HG02642 (cell line): ENCODE measurements at regions not wholly inside any gene's neighbourhood (a gene's known extent, or its start where the extent isn't known, plus 50 kb on each side); places are given as distances from the start of the nearest gene placed in this dataset.
"Not testable (repeated sequence)": the region's sequence is repeated elsewhere in the genome, so short reads cannot be mapped to it uniquely, and the experiment has no call there.

Experiments
- ATAC-seq: cut with Tn5 transposase; IDR thresholded peaks from one replicate; pipeline ENCODE4 v1.9.1; 2021; ENCODE audit warnings: mild to moderate bottlenecking; ENCODE audit not compliant: unreplicated experiment, poor library complexity

DNA sequence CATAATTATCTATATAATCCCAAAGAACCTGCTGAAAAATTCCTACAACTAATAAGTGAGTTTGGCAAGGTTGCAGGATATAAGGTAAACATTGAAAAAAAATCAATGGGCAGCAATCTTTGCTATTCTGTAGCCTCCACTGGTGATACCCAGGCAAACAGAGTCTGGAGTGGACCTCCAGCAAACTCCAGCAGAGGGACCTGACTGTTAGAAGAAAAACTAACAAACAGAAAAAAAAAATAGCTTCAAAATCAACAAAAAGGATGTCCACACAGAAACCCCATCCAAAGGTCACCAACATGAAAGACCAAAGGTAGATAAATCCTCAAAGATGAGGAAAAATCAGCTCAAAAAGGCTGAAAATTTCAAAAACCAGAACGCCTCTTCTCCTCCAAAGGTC is 128.9 kb upstream of the PJA2 start:
- not testable (repeated sequence) for ATAC-seq

DNA sequence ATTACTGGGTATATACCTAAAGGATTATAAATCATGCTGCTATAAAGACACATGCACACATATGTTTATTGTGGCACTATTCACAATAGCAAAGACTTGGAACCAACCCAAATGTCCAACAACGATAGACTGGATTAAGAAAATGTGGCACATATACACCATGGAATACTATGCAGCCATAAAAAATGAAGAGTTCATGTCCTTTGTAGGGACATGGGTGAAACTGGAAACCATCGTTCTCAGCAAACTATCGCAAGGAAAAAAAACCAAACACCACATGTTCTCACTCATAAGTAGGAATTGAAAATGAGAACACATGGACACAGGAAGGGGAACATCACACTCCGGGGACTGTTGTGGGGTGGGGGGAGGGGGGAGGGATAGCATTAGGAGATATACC is 125.3 kb upstream of the PJA2 start:
- not testable (repeated sequence) for ATAC-seq

DNA sequence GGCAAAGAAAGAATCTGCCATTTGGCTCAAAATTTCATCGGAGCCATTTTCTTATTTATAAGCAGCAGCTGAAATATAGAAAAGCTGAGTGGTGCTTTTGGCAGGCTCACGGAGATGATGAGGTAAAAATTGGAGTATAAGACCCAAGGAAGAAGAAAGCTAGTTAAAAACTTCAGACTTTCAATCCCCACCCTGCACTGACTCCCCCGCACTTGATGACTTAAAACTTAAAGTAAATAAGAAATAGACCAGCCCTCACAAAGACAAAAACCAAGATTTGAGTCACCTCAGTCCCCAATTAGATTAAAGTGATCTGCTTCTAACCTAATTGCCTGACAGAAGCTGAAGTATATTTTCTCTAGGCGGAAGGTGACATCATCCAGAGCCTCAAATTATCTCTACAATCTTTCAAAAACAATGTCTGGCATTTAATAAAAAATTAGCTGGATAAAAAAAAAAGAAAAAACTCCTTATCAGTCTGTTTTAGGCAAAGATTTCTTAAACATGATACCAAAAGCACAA is 124.0 kb upstream of the PJA2 start:
- no peak for ATAC-seq

DNA sequence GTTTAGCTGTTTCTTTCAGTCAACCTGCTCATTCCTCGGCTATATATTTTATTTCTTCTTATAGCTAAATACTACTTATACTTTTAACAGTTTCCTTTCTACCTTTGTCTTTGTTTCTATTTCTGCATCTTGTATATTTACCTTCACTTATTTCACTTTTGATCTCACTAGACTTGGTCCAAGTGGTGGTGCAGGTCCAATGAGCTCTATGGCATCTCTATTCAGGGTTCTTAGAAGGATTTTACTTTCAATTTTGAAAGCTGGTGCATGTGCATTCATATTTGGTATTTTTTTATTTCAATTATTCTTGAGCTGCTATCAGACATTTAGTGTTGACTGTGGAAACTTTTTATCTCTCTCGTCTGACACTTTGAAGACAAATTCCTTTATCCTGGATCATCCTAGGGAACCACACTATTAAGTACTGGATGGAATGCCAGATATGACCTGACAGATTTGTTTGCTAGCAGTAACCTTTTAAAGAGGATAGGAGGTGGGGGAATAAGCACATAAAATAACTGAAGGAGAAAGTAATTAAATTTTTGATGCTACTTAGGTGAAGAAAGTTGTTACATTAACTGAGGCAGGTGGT is 123.1 kb upstream of the PJA2 start:
- ATAC-seq = no peak

DNA sequence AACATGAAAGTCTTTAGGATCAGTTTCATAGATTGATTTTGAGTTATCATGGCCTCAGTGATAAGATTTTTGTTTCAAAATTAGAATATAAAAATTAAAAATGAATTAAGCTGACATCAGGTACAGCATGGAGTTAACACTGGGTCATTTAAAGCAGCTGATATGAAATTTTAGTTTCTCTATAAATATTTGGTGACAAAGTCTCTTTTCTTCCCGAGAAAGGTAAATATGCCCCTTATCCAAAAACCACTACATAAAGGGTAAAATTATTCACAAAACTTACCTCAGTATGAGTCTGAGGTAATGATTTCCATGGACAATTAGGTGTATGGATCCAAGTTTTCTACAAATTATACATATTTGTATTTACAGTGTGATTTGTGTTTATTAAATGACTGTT is 121.5 kb upstream of the PJA2 start:
- no peak for ATAC-seq

DNA sequence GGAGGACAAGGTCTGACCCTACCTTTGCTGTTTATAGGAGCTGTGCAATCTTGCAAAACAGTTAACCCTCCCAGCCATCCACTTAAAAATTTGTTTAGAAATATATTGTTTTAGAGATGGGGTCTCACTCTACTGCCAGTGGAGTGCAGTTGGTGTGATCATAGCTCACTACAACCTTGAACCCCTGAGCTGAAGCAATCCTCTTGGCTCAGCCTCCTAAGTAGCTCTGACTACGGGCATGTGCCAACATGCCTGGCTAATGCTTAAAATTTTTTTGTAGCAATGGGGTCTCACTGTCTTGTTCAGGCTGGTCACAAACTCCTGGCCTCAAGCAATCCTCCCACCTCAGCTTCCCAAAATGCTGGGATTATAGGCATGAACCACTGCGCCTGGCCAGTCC is 120.2 kb upstream of the PJA2 start:
- ATAC-seq = no peak

DNA sequence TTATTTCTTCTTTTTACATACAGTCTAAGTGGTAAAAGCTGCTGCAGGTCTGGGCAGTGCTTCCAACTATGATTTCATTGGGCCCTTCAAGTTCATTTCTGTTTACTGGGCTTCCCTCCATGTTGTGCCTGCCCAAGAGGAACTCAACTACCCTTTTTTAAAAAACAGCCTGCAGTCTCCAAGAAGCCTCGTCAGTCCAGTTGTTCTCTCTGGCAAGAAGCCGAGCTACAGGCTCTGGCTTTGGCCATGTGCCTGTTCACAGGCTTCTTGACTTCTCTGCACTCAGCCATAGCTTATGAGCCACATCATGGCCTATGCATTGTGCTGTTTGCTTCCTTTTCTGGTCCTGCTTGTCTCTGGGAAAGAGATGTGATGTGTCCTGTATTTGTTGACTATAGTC is 119.7 kb upstream of the PJA2 start:
- ATAC-seq = no peak

DNA sequence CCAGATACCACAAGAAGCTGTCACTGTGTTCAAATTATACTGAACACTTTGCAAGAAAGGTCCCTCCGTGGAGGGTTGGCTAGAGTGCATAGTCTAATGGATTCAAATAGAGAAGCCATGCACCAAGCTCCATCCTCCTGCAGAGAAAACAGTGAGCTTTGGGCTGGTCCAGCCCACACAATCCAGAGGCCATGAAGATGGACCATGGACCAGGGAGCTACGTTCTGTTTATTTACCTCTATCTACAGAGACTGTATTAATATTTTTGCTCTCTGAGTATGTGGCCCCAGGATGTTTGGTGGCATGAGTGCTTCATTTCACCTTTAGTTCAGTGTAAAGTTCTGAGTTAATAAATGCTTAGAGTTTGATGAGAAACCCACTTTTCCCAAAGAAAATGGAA is 114.8 kb upstream of the PJA2 start:
- ATAC-seq = no peak

DNA sequence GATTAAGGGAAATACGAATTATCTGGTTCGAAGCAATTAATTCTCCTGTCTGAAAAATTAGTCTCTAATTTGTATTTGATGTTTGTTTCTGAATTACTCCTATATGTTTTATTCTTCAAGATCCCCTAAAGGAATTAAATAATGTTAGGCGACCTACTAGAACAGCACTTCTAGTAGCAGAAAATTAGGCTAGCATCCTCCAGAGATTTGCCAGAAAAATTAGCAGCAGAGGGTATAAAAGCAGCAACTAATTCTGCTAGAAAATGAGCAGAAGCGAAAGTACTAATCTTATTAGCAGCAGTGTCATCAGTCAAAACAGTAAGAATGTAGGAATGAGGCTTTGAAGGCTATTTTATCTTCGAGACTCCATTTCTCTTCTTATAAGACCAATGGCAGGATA is 114.3 kb upstream of the PJA2 start:
- no peak for ATAC-seq

DNA sequence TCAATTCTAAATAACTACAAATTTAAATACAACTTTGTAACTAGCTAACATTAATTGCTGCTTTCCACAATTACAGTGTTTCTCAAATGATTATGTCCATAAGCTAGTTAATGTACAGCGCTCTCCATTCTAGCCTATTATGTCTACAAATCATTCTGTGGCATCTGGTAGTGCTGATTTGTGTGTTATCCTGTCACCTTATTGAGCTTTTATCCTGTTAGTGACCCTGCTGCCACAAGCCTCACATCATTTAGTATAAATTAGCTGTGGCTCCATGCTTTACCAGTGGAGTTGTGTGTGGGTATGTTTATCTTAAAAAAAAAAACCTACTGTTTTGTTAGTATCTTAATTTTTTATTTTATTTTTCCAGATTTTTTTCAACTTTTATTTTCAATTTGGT is 112.6 kb upstream of the PJA2 start:
- ATAC-seq = no peak

DNA sequence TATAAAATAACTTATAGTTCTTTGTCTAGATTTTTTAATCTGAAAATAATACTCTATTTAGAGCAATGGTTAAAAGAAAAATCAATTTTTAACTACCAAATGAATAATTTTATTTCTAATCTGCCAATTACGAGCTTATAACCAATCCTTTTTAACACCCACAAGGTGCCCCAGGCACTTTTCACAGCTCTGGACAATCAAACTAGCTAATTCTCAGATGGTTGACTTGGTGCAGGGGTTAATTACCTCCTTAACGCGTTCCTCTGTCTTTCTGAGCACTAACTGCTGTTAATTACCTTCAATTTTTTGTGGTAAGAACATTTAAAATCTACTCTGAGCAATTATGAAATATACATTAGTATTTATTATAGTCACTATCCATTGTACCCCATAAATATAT is 109.6 kb upstream of the PJA2 start:
- ATAC-seq = no peak

DNA sequence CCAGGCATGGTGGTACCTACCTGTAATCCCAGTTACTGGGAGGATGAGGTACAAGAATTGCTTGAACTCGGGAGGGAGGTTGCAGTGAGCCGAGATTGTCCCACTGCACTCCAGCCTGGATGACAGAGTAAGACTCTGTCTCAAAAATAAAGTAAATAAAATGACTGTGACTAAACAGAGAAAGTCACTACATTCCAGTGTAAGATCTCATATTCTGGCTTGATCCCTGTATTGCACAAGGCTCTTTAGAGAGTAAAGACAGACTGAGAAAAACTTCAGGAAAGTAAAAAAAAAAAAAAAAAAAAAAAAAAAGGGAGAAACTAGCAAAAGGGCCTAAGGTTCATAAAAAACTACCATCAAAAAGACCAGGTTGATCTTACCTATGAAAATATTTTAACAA is 106.6 kb upstream of the PJA2 start:
- no peak for ATAC-seq

DNA sequence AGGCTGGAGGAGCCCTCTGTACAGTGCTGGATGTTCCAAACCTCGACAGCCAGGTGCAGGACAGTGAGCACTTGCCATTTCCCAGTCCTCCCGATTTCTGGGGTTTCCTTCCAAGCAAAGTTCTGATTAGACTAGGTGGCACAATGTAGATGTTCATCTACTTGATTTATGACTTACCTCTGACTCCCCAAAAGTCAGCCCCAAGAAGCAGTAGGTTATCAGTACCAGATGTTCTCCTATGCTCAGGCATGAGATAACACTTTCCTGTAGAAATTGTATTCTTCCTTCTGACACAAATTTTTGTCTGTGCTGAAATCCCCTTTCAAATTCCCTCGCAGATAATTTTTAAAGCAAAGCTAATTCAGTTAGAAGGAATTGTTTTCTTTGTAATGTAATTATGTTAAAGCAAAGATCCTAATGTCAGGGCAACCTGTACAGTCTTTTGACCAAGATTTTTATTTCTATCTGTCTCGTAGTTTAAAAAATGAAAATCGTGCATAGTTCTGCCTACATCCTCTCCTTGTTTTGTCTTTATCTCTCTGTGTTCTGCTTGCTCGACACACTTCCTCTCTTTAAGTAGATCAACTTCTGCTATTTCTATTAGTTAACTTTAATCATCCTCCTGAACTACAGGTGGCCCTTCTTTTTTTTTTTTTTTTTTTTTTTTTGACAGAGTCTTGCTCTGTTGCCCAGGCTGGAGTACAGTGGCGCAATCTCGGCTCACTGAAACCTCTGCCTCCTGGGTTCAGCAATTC is 102.4 kb upstream of the PJA2 start:
- ATAC-seq = no peak

DNA sequence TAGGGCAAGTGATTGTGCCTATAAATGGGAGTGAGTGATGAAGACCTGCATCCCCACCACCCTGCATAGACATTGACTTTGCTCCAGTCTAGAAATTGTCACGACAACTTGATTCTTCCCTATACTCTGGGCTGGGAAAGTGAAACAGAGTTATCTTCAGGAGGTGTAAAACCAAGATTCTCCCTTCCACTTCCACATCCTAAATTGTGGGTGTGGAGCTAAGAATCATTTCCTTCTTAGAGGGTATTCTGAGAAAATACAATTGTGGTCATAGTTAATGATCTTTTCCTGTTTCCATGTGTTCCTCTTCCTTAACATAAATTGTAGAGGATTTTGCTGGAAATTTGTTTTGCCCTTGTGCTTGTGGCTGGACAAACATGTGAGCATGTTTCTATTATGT is 96.8 kb upstream of the PJA2 start:
- ATAC-seq = no peak

DNA sequence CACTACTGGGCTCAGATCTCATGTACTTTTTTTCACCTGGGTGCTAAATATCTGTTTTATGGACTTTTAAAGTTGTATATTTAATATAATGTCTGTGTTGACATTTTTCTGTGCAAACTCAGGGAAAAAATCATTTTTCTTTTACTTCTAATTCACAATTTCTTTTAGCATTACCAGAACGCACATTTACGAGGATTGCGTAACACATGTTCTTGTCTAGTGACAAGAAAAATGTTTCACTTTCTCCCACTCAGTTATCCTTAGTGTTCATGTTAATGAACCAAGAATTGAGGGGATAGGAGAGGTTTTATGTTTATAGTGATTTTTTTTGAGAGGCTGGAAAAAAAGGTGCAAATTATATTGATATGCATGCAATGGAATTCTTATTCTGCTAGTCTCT is 86.3 kb upstream of the PJA2 start:
- no peak for ATAC-seq

DNA sequence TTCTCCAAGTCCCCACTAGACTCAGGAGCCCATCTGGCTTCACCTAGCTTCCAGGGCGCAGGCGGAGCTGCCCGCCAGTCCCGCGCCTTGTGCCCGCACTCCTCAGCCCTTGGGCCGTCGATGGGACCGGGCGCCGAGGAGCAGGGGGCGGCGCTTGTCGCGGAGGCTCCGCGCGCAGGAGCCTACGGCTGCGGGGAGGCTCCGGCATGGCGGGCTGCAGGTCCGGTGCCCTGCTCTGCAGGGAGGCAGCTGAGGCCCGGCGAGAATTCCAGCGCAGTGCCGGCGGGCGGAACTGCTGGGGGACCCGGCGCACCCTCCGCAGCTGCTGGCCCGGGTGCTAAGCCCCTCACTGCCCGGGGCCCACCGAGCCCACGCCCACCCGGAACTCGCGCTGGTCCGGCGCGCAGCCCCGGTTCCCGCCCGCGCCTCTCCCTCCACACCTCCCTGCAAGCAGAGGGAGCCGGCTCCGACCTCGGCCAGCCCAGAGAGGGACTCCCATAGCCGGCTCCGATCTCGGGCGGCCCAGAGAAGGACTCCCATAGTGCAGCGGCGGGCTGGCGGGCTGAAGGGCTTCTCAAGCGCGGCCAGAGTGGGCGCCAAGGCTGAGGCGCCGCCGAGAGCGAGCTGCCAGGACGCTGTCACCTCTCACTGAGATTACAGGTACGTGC is 78.1 kb upstream of the PJA2 start:
- no peak for ATAC-seq

DNA sequence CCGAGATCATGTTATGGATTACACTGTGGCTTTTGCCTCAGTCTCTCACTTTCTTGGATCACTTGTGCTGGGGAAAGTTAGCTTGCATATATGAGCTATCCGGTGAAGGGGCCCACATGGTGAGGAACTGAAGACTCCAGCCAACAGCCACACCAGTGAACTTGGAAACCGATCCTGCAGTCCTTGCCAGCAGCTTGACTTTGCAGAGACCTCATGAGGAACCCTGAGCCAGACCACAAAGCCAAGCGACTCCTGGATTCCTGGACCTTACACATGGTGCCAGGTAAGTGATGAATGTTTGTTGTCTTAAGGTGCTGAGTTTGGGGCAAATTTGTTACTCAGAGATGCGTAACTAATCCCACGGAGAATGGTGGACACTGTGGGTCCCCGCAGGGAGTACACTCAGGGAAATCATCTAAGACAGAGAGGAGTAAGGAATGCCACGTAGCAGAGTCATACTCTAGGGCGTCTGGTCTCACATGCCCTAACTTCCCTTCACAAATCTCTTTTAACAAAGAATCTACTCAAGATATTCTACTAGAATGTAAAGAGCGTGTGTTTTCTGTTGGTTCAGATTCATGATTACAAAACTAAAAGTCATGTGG is 76.5 kb upstream of the PJA2 start:
- ATAC-seq = no peak

DNA sequence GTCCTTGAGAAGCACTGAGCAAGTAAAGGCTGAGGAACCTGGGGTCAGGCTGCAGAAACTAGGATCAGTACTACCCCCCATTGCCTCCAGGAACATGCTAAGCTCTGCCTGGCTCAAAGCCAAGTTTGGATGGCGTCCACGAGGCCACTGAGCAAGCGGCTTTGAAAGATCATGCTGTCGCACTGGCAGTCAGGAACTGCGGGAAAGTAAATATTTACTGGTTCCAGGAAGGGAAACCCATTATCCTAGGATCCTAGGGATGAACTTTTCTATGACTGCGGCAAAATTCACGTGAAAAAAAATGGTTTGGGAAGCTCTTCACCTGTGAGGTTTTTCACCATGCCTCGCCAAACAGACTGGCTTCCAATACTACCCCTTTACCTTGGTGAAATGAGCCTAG is 75.3 kb upstream of the PJA2 start:
- ATAC-seq = no peak

DNA sequence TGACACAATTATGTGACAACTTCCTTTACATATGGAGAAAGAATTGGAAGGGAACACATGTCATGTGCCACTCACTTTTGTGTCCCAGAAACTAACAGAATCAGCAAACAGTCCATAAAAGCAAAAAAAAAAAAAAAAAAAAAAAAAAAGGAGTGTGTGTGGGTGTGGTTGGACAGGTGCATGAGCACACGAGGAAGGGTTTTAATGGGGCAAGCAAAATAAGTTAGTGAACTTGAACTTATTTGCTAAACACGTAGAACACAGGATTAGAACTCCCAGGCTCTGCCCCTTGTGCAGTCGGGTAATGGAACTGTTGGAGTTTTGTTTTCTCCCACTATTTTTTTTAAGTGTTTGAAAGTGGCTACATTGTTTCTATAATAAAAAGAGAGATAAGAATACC is 74.8 kb upstream of the PJA2 start:
- no peak for ATAC-seq

DNA sequence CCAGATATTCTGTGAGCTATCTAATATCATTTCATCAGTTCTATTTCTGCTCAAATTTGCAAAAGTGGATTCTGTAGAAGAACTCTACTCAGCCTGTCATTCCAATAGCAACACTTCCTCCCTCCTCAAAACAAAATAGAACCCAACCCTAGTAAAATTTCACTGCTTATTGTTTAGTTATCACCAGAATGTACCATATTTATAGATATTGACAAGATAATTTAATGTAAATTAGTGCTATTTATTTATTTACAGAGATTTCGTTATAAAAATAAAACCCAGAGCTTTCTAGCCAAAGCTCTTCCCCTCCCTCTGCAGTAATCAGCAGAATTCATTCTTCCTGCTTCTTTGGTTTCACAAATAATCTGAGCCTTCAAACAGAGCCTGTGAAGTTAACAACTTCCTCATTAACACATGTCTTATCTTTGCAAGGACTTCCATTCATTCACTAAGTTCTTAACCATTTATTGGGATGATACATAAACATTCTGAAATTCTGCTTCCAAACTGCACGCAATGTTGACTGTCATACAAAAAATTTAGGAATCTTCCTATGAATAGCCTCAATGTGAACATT is 73.7 kb upstream of the PJA2 start:
- ATAC-seq = no peak

DNA sequence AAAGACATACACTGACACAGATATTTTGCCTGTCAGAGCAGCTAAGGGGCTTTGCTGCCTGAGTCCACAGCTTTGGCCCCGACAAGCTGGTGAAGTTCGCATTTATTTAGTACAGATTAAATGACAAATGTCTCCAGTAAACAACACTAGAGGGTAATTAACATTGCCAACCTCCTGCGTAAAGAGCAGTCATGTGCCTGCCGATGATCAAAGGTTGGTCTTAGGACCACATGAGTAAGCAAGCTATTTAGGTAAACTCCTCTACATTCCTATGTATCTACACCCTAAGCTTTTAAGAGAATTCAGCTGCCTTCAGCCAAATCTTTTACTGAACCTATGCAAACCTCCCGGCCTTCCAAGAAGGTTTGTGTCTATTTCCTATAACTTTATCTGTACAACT is 73.0 kb upstream of the PJA2 start:
- no peak for ATAC-seq
